ENCODE measurements at regions not wholly inside any gene's neighbourhood (a gene's known extent, or its start where the extent isn't known, plus 50 kb on each side); places are given as distances from the start of the nearest gene placed in this dataset.
"Not testable (repeated sequence)": the region's sequence is repeated elsewhere in the genome, so short reads cannot be mapped to it uniquely, and the experiment has no call there.

DNA sequence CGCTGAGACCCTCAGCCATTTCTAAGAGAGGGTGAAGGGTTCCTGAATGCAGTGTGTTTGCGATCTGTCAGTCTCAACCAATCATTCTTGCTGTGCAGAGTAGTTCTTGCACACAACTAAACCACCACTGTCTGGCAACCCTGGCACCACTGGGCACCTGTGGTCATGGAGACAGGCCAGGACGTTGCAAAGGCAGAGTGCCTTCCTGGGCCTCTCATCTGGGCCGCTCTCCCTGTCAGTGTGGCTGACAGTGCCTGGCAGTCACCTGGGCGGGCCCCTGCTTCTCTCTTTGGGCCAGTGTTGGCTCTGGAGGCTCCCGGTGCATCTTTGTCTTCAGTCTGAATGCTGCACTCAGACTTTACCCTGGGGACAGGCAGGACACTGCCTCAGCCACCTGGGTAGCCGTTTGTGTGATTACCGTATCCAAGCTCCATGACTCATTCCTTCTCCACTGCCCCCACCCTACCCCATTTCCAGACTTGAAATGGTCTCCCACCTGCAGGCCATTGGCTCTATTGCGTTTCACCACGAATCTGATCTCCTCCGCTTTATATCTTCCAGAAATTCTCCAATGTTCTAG is 104.6 kb upstream of the KLF13 start:
- Histone ChIP-seq H3K9me3 (ENCODE audit: control insufficient read depth, insufficient read depth, low read length) (no peaks in the 10 kb centered on the region), H3K27me3 (ENCODE audit: control insufficient read depth, insufficient read depth, low read length) (no peaks in the 10 kb centered on the region), H3K4me1 (ENCODE audit: control insufficient read depth, insufficient read depth, low read length) (peaks cover 31% of the 10 kb centered on the region; the same call in 1 of the 2 replicates), H3K36me3 (ENCODE audit: control insufficient read depth, insufficient read depth, low read length) (no peaks in the 10 kb centered on the region), H3K9ac (ENCODE audit: low read depth, low read length) (no peak overlapping the region), H3K27ac (ENCODE audit: low read depth, low read length) (no peak overlapping the region), H3K4me3 (ENCODE audit: low read depth, low read length) (no peak overlapping the region)

DNA sequence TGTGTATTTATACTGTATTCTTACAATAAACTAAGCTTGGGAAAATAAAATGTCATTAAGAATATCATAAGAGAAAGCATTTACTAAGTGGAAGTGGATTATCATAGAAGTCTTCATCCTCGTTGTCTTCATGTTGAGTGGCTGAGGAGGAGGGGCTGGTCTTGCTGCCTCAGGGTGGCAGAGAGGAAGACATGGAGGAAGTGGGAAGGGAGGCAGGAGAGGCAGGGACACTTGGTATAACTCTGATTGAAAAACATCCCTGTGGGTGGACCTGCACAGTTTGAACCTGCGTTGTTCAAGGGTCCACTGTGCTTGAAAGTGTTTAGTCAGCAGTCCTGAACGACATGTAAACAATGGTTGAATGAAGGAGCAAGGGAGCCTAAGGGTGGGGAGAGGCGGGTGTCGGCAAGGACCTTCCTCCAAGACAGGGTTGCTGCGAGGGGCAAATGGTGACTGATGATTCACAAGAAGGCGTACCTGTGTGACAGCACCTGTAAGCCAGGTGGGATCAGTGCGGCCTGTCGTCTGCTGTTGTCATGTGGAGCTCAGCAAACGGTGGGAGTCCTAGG is 103.8 kb upstream of the KLF13 start:
- Histone ChIP-seq H3K4me1 (ENCODE audit: control insufficient read depth, insufficient read depth, low read length) (peaks cover 31% of the 10 kb centered on the region; the same call in 1 of the 2 replicates), H3K9ac (ENCODE audit: low read depth, low read length) (no peak overlapping the region), H3K36me3 (ENCODE audit: control insufficient read depth, insufficient read depth, low read length) (no peaks in the 10 kb centered on the region), H3K27me3 (ENCODE audit: control insufficient read depth, insufficient read depth, low read length) (no peaks in the 10 kb centered on the region), H3K27ac (ENCODE audit: low read depth, low read length) (no peak overlapping the region), H3K9me3 (ENCODE audit: control insufficient read depth, insufficient read depth, low read length) (no peaks in the 10 kb centered on the region), H3K4me3 (ENCODE audit: low read depth, low read length) (no peak overlapping the region)

DNA sequence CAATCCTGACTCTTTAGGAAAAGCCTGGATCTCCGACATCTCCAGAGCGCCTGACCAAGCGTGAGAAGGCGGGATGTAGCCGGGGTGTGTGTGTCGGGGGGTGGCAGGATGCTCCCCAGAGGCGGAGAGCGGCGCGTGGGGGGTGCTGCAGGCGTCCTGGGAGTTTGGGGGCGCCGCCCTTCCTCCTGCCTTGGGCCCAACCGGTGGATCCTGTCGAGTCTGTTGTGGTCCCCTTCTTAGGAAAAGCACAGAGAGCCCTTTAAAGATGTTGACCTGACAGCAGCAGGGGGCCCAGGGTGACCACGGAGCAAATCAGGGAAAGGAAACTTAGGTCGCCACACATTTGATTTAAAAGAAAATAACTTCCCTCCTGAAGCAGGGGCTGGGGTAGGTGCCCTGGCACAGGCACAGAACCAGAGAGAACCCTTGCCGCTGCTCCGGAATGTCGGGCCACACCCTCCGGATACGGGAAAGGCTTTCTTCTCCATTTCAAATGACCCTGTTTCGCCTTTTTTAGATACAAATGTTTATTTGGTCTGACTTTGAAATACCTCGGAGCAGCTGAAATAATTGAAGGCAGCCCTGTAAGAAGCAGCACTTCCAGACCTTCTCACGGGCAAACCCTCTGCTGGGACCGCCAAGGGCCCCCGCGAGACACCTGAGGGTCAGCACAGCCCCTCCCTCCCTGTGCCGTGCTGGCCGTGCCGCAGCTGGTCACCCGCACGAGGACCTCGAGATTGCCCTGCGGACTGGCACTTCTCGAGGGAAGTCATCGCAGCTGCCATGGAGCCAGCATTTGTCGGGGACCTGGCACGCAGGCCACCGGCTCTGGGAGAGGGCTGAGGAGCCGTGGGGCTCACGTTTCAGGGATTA is 102.9 kb upstream of the KLF13 start:
- H3K9ac ChIP-seq (ENCODE audit: low read depth, low read length), result no peak overlapping the region
- peaks cover 31% of the 10 kb centered on the region; the same call in 1 of the 2 replicates for H3K4me1 ChIP-seq (ENCODE audit: control insufficient read depth, insufficient read depth, low read length)
- H3K9me3 ChIP-seq (ENCODE audit: control insufficient read depth, insufficient read depth, low read length), result no peaks in the 10 kb centered on the region
- no peak overlapping the region for H3K27ac ChIP-seq (ENCODE audit: low read depth, low read length)
- no peak overlapping the region for H3K4me3 ChIP-seq (ENCODE audit: low read depth, low read length)
- H3K36me3 ChIP-seq (ENCODE audit: control insufficient read depth, insufficient read depth, low read length), result no peaks in the 10 kb centered on the region
- H3K27me3 ChIP-seq (ENCODE audit: control insufficient read depth, insufficient read depth, low read length), result no peaks in the 10 kb centered on the region

- H3K9ac ChIP-seq (ENCODE audit: low read depth, low read length); H3K27me3 ChIP-seq (ENCODE audit: control insufficient read depth, insufficient read depth, low read length): not testable (repeated sequence)
These were observed 102.0 kb upstream of the KLF13 start for GRCh38 chr15:31224661-31225060.

GRCh38 chr15:31225356-31225955 is 101.2 kb upstream of the KLF13 start:
- Histone ChIP-seq H3K4me3 (ENCODE audit: low read depth, low read length) (no peak overlapping the region), H3K9me3 (ENCODE audit: control insufficient read depth, insufficient read depth, low read length) (no peaks in the 10 kb centered on the region), H3K36me3 (ENCODE audit: control insufficient read depth, insufficient read depth, low read length) (no peaks in the 10 kb centered on the region), H3K27ac (ENCODE audit: low read depth, low read length) (no peak overlapping the region), H3K4me1 (ENCODE audit: control insufficient read depth, insufficient read depth, low read length) (peaks cover 31% of the 10 kb centered on the region; the same call in 1 of the 2 replicates), H3K27me3 (ENCODE audit: control insufficient read depth, insufficient read depth, low read length) (no peaks in the 10 kb centered on the region), H3K9ac (ENCODE audit: low read depth, low read length) (no peak overlapping the region)

More at GRCh38 chr15:31224661-31225060, 102.0 kb upstream of the KLF13 start:
- peaks cover 31% of the 10 kb centered on the region; the same call in 1 of the 2 replicates for H3K4me1 ChIP-seq (ENCODE audit: control insufficient read depth, insufficient read depth, low read length)
- not testable (repeated sequence) for H3K36me3 ChIP-seq (ENCODE audit: control insufficient read depth, insufficient read depth, low read length); H3K27ac ChIP-seq (ENCODE audit: low read depth, low read length); H3K4me3 ChIP-seq (ENCODE audit: low read depth, low read length); H3K9me3 ChIP-seq (ENCODE audit: control insufficient read depth, insufficient read depth, low read length)

DNA sequence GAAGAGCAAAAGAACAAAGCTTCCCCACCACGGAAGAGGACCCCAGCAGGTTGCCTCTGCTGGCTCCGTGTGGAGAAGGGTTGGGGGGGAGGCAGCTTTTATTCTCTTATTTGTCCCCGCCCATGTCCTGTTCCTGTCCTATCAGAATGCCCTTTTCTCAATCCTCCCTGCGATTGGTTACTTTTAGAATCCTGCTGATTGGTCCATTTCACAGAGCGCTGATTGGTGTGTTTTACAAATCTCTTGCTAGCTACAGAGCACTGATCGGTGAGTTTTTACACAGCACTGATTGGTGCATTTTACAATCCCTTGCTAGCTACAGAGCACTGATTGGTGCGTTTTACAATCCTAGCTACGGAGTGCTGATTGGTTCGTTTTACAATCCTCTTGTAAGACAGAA is 100.6 kb upstream of the KLF13 start:
- no peak overlapping the region for H3K4me3 ChIP-seq (ENCODE audit: low read depth, low read length)
- H3K36me3 ChIP-seq (ENCODE audit: control insufficient read depth, insufficient read depth, low read length), result no peaks in the 10 kb centered on the region
- no peak overlapping the region for H3K27ac ChIP-seq (ENCODE audit: low read depth, low read length)
- peaks cover 31% of the 10 kb centered on the region; the same call in 1 of the 2 replicates for H3K4me1 ChIP-seq (ENCODE audit: control insufficient read depth, insufficient read depth, low read length)
- H3K9ac ChIP-seq (ENCODE audit: low read depth, low read length), result no peak overlapping the region
- no peaks in the 10 kb centered on the region for H3K9me3 ChIP-seq (ENCODE audit: control insufficient read depth, insufficient read depth, low read length)
- no peaks in the 10 kb centered on the region for H3K27me3 ChIP-seq (ENCODE audit: control insufficient read depth, insufficient read depth, low read length)

DNA sequence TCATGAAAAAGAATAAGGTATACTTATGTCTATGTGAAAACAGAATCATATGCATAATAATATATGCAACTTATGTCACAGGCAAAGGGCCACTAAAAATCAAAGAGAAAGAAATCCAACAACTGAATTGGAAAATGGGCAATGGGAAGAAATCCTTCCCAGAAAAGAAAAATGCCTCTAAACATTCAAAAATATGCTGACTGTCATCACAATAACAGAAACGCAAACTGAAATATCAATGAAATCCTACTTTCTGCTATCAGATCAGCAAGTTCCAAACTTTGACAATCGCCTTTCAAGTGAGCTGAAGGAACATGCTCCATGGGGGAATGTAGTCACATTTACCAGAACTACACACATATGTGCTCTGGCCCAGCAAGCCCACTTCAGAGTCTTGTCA is 99.4 kb upstream of the KLF13 start:
- Histone ChIP-seq H3K36me3 (ENCODE audit: control insufficient read depth, insufficient read depth, low read length) (no peaks in the 10 kb centered on the region), H3K4me1 (ENCODE audit: control insufficient read depth, insufficient read depth, low read length) (peaks cover 26% of the 10 kb centered on the region; the same call in 1 of the 2 replicates), H3K27me3 (ENCODE audit: control insufficient read depth, insufficient read depth, low read length) (no peaks in the 10 kb centered on the region), H3K27ac (ENCODE audit: low read depth, low read length) (no peak overlapping the region), H3K9ac (ENCODE audit: low read depth, low read length) (no peak overlapping the region), H3K9me3 (ENCODE audit: control insufficient read depth, insufficient read depth, low read length) (no peaks in the 10 kb centered on the region), H3K4me3 (ENCODE audit: low read depth, low read length) (no peak overlapping the region)

GRCh38 chr15:31228011-31228484 is 98.6 kb upstream of the KLF13 start:
- Histone ChIP-seq H3K9ac (ENCODE audit: low read depth, low read length) (no peak overlapping the region), H3K9me3 (ENCODE audit: control insufficient read depth, insufficient read depth, low read length) (no peaks in the 10 kb centered on the region), H3K27ac (ENCODE audit: low read depth, low read length) (no peak overlapping the region), H3K4me3 (ENCODE audit: low read depth, low read length) (no peak overlapping the region), H3K27me3 (ENCODE audit: control insufficient read depth, insufficient read depth, low read length) (no peaks in the 10 kb centered on the region), H3K4me1 (ENCODE audit: control insufficient read depth, insufficient read depth, low read length) (peaks cover 19% of the 10 kb centered on the region; the same call in 1 of the 2 replicates), H3K36me3 (ENCODE audit: control insufficient read depth, insufficient read depth, low read length) (no peaks in the 10 kb centered on the region)

GRCh38 chr15:31228980-31229826 is 97.4 kb upstream of the KLF13 start:
- Histone ChIP-seq H3K4me3 (ENCODE audit: low read depth, low read length) (no peak overlapping the region), H3K9ac (ENCODE audit: low read depth, low read length) (no peak overlapping the region), H3K27ac (ENCODE audit: low read depth, low read length) (no peak overlapping the region)

More at GRCh38 chr15:31228980-31229826, 97.4 kb upstream of the KLF13 start:
- Histone ChIP-seq H3K4me1 (ENCODE audit: control insufficient read depth, insufficient read depth, low read length) (peaks cover 7% of the 10 kb centered on the region; the same call in 1 of the 2 replicates), H3K27me3 (ENCODE audit: control insufficient read depth, insufficient read depth, low read length) (no peaks in the 10 kb centered on the region), H3K9me3 (ENCODE audit: control insufficient read depth, insufficient read depth, low read length) (no peaks in the 10 kb centered on the region), H3K36me3 (ENCODE audit: control insufficient read depth, insufficient read depth, low read length) (no peaks in the 10 kb centered on the region)

Measured in HUES48 (cell line).